GM21576 (cell line): ENCODE measurements at regions not wholly inside any gene's neighbourhood (a gene's known extent, or its start where the extent isn't known, plus 50 kb on each side); places are given as distances from the start of the nearest gene placed in this dataset.
"Not testable (repeated sequence)": the region's sequence is repeated elsewhere in the genome, so short reads cannot be mapped to it uniquely, and the experiment has no call there.

ENCODE experiments used
- ATAC-seq: cut with Tn5 transposase; IDR thresholded peaks from one replicate; pipeline ENCODE4 v1.9.1; 2021; ENCODE audit warnings: mild to moderate bottlenecking, moderate library complexity; ENCODE audit not compliant: unreplicated experiment

DNA sequence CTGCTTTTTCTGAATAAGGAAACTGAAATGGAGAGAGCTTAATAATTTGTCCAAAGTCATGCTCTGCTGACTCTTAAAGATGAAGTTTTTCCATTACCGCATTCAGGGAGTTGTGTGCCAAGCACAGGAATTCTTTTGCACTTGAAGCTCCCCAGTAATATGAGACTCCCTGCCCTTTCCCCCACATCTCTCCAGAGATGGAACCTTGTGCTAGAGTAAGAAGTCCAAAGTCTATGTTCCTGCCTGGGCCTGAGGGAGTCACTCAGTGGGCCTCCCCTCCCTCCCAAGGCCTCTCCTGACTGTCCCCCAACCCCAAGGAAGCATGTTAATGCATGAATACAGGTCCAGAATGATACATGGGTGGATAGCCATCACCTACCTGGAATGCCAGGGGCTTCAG lies 173.3 kb upstream of the SEMA6A start:
- no peak for ATAC-seq

GRCh38 chr5:116746668-116747067 lies 172.0 kb upstream of the SEMA6A start:
- ATAC-seq = no peak

- no peak for ATAC-seq
Measured at GRCh38 chr5:116740771-116741170, 166.1 kb upstream of the SEMA6A start.

- ATAC-seq = no peak
Measured at GRCh38 chr5:116739571-116739970, 164.9 kb upstream of the SEMA6A start.

GRCh38 chr5:116738615-116739261 lies 164.1 kb upstream of the SEMA6A start:
- no peak for ATAC-seq

GRCh38 chr5:116738239-116738614 lies 163.6 kb upstream of the SEMA6A start:
- ATAC-seq = no peak

- no peak for ATAC-seq
Measured at GRCh38 chr5:116736671-116737070, 162.0 kb upstream of the SEMA6A start.

GRCh38 chr5:116733991-116734975 lies 159.7 kb upstream of the SEMA6A start:
- no peak for ATAC-seq

DNA sequence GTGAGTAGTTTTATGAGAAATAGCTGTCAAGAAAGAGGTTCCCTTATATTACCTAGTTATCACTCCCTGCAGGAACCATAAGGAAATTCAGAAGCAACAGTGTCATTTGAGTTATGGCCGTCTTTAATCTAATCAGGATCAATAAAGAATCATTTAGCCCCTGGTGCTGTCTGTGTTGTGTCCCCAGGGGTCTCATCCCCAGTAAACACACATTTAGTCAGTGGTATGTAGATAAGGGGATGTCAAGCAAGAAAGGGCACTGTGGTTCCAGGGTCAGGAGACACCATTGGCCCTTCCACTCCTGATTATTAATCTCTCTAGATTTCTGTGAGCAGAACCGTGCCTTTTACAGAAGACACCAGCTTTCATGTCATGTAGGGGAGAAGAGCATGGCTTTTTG lies 158.0 kb upstream of the SEMA6A start:
- ATAC-seq = no peak

DNA sequence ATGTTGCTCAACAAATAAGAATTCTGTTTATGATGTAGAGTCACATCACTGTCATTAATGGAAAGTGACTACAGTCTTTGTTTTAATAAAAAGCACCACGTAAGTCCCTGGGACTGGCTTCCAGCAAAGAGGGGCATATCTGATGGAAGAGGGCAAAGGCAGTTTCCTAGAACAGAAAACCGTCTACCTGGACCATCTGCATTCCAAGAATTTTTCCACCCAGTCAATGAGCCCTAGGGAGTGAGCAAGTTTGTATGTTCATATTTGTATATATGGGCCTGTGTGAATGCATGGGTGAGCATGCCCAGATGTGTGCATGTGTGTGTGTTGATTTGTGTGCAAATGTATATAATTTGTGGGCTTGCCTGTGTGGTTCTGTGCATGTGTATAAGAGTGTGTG lies 156.8 kb upstream of the SEMA6A start:
- ATAC-seq = no peak

DNA sequence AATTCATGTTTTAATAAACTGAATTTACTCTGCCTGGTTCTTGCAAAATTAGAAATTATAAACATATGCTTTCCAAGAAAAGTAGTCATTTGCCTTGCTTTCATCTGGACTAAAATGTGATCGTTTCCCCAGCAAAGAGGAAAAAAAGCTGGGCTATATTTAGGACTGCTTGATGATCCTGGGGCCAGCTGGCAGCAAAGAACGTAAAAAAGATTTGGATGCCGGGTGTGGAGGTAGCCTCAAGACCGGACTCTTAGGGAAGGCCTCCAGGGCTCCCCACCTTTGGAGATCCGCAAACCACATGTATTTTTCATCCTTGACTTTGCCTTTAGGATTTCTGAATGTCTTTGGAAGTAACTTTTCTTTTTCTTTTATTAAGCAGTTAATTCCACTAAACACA lies 156.1 kb upstream of the SEMA6A start:
- ATAC-seq = no peak

- ATAC-seq = no peak
Measured at GRCh38 chr5:116730185-116730584, 155.6 kb upstream of the SEMA6A start.

DNA sequence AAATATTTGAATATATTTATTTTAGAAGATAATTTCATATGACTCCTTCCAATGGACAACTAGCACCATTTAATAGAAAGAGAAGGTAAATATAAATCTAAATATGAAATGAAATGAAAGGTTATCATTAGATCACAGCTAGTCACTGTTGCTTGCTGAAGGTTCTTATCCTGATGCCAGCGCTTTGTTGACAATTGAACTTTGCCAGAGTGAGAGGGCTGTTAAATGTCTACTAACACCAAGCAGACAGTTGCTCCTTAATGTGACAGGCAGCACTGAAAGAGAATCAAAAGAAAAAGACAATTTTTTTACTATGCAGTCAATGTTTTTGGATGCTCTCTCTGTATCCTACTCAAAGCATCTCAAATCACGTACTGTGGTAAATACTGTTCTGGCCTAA lies 152.6 kb upstream of the SEMA6A start:
- no peak for ATAC-seq

DNA sequence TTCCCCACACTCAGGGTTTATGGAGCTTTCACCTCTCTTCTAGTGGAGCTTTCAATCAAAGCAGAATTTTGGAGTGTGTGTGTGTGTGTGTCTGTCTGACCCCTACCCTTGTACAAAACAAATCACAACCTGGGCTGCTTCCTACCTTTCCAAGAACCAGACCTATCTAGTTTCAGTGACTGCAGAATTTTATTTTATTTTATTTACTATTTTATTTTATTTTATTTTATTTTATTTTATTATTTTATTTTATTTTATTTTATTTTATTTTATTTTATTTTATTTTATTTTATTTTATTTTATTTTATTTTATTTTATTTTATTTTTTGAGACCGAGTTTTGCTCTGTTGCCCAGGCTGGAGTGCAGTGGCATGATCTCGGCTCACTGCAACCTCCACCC lies 151.6 kb upstream of the SEMA6A start:
- ATAC-seq = not testable (repeated sequence)

DNA sequence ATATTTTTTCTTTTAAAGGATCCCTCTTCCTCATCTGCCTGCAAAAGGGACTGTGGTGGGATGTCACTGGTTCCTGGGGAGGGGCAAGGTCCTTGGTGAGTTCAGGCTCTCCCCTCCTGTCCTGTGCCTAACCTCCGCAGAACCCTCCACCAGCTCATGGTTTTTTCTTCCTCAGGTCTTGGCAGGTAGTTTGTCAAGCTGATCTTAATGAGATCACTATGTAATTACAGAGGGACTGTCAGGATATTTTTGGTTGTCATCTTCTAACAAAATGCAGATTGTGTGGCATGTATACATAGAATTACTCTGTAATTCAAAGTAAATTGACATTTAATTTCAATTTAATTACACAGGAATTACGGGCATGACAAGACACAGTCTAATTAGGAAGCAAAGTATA lies 150.3 kb upstream of the SEMA6A start:
- no peak for ATAC-seq

GRCh38 chr5:116722651-116723050 lies 148.0 kb upstream of the SEMA6A start:
- no peak for ATAC-seq

DNA sequence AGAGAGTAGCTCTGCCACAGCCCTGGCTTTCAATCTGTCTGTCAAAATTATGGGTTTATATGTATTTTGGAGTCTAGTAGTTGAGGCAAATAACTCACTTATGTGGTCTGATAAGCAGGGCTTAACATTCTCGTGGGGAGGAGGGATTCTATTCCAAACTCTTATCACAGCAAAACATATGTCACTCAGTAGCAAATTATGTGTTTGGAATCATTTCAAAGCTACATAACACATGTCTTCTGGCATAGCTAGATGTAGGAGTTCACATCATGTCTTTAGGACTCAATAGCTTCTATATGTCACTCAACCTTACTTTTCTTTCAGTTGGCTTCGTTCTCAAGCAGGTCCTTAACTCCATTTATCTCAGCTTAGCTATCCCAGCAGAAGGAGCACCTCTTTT lies 144.5 kb upstream of the SEMA6A start:
- no peak for ATAC-seq

GRCh38 chr5:116718317-116718716 lies 143.7 kb upstream of the SEMA6A start:
- ATAC-seq = no peak

- ATAC-seq = peak; percentile 49
Measured at GRCh38 chr5:116709082-116709481, 134.5 kb upstream of the SEMA6A start.

DNA sequence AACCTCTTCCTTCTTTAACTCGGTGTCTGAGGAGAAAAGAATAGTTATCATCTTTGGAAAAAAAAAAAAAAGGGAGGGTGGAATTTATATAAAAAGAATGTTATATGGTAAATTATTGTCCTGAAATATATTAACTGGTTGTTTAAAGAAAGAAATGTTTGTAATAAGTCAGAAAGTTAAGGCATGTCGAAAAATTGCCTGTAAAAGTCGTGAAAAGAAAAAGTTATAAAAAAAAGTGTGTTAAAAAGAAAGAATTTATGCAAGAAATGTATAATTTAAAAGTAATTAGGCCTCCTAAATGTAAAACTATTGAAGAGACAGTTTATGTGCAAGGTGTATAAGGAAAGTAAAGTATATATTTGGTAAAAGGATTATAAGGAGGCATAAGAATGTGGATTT lies 130.5 kb upstream of the SEMA6A start:
- not testable (repeated sequence) for ATAC-seq

DNA sequence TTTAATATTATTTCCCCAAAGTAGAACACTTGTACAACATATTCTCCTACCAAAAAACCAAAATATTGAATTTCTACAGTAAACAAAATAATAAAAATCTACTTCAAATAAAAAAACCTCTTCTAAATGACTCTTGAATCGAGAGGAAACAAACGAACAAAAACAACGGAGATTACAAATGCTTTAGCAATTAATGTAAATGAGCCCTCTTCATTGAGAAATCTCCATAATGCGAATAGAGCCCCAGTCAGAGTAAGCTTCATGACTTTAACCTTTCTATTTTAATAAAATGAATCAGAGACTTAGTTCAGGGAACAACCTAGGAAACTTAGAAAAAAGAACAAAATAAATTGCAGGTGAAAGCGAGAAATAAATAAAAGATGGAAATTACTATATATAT lies 129.3 kb upstream of the SEMA6A start:
- no peak for ATAC-seq

DNA sequence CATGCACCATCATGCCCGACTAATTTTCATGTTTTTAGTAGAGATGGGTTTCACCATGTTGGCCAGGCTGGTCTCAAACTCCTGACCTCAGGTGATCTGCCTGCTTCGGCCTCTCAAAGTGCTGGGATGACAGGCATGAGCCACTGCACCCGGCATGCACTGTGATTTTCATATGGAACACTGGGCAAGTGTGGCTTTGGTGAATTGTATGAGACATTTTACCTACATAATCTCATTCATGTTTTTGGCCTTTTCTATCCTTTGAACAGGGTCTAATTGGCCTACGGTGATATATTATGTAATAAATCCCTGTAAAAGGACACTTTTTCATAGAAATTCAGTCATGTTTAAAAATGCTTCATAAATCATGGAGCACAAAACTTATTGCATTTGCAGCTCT lies 128.7 kb upstream of the SEMA6A start:
- ATAC-seq = no peak
